HEK293 (cell line): ENCODE measurements at regions not wholly inside any gene's neighbourhood (a gene's known extent, or its start where the extent isn't known, plus 50 kb on each side); places are given as distances from the start of the nearest gene placed in this dataset.

ENCODE experiments used
- BCL6B ChIP-seq: fragments of 450-650 bp; formaldehyde crosslinking; IDR thresholded peaks from 2 replicates; pipeline ENCODE4 v1.5.1; 2017; ENCODE audit warnings: missing biosample characterization, missing genetic modification characterization
- KLF10 ChIP-seq: fragments of 450-650 bp; IDR thresholded peaks from 2 replicates; pipeline ENCODE4 v1.5.1; 2018; ENCODE audit warnings: missing biosample characterization, mild to moderate bottlenecking, missing genetic modification characterization
- PBX3 ChIP-seq: sonication (generic); formaldehyde crosslinking; IDR thresholded peaks from 2 replicates; pipeline ENCODE4 v1.8.1; 2022; ENCODE audit warnings: mild to moderate bottlenecking, moderate library complexity, missing genetic modification reagents
- WT1 ChIP-seq: fragments of 450-650 bp; formaldehyde crosslinking; IDR thresholded peaks from 2 replicates; pipeline ENCODE4 v1.5.1; 2016; ENCODE audit warnings: missing biosample characterization, missing genetic modification characterization
- ZBTB10 ChIP-seq: fragments of 450-650 bp; formaldehyde crosslinking; IDR thresholded peaks from 2 replicates; pipeline ENCODE4 v1.5.1; 2016; ENCODE audit warnings: missing biosample characterization, missing genetic modification characterization
- ZBTB44 ChIP-seq: fragments of 450-650 bp; IDR thresholded peaks from 2 replicates; pipeline ENCODE4 v1.5.1; 2018; ENCODE audit warnings: missing biosample characterization, mild to moderate bottlenecking, missing genetic modification characterization
- ZBTB8A ChIP-seq: fragments of 450-650 bp; formaldehyde crosslinking; IDR thresholded peaks from 2 replicates; pipeline ENCODE4 v1.5.1; 2016; ENCODE audit warnings: missing biosample characterization, missing genetic modification characterization
- ZIC2 ChIP-seq: fragments of 450-650 bp; formaldehyde crosslinking; IDR thresholded peaks from 2 replicates; pipeline ENCODE4 v1.5.1; 2016; ENCODE audit warnings: missing biosample characterization, missing genetic modification characterization
- ZNF138 ChIP-seq: fragments of 450-650 bp; formaldehyde crosslinking; IDR thresholded peaks from 2 replicates; pipeline ENCODE4 v1.5.1; 2016; ENCODE audit warnings: missing biosample characterization, missing genetic modification characterization, borderline replicate concordance
- ZNF148 ChIP-seq: fragments of 450-650 bp; formaldehyde crosslinking; IDR thresholded peaks from 2 replicates; pipeline ENCODE4 v1.5.0; 2017; ENCODE audit warnings: missing biosample characterization, missing genetic modification characterization, borderline replicate concordance
- ZNF274 ChIP-seq, 2 experiments: fragments of 200-500 bp in 1 of 2; fragments of 450-650 bp in 1 of 2; sonication (Bioruptor generic) in 1 of 2; formaldehyde crosslinking in 1 of 2; IDR thresholded peaks; 2 replicates each; pipeline versions ENCODE4 v1.5.1 to v1.6.1; 2014 to 2016; ENCODE audit warnings: borderline replicate concordance in 1 of 2, inconsistent platforms in 1 of 2, low read length in 1 of 2, missing biosample characterization in 1 of 2, missing genetic modification characterization in 1 of 2
- ZNF350 ChIP-seq: fragments of 450-650 bp; formaldehyde crosslinking; IDR thresholded peaks from 2 replicates; pipeline ENCODE4 v1.5.0; 2017; ENCODE audit warnings: missing biosample characterization, mild to moderate bottlenecking, missing genetic modification characterization
- ZNF488 ChIP-seq: fragments of 450-650 bp; formaldehyde crosslinking; IDR thresholded peaks from 2 replicates; pipeline ENCODE4 v1.5.1; 2016; ENCODE audit warnings: missing biosample characterization, missing genetic modification characterization
- ZNF571 ChIP-seq: fragments of 450-650 bp; formaldehyde crosslinking; IDR thresholded peaks from 2 replicates; pipeline ENCODE4 v1.5.0; 2017; ENCODE audit warnings: missing biosample characterization, missing genetic modification characterization
- ZNF639 ChIP-seq: fragments of 450-650 bp; formaldehyde crosslinking; IDR thresholded peaks from 2 replicates; pipeline ENCODE4 v1.5.1; 2016; ENCODE audit warnings: missing biosample characterization, missing genetic modification characterization
- ZNF660 ChIP-seq: fragments of 450-650 bp; IDR thresholded peaks from 2 replicates; pipeline ENCODE4 v1.5.1; 2018; ENCODE audit warnings: missing biosample characterization, mild to moderate bottlenecking, missing genetic modification characterization
- ZNF707 ChIP-seq: fragments of 450-650 bp; formaldehyde crosslinking; IDR thresholded peaks from 2 replicates; pipeline ENCODE4 v1.5.1; 2016; ENCODE audit warnings: missing biosample characterization, missing genetic modification characterization
- ZNF776 ChIP-seq: fragments of 450-650 bp; formaldehyde crosslinking; IDR thresholded peaks from 2 replicates; pipeline ENCODE4 v1.5.0; 2017; ENCODE audit warnings: missing biosample characterization, missing genetic modification characterization, borderline replicate concordance
- ZNF791 ChIP-seq: fragments of 450-650 bp; formaldehyde crosslinking; IDR thresholded peaks from 2 replicates; pipeline ENCODE4 v1.5.1; 2016; ENCODE audit warnings: missing biosample characterization, missing genetic modification characterization
- ZNF792 ChIP-seq: fragments of 450-650 bp; formaldehyde crosslinking; IDR thresholded peaks from 2 replicates; pipeline ENCODE4 v1.5.1; 2016; ENCODE audit warnings: missing biosample characterization, missing genetic modification characterization
- ZNF843 ChIP-seq: fragments of 450-650 bp; formaldehyde crosslinking; IDR thresholded peaks from 2 replicates; pipeline ENCODE4 v1.5.1; 2016; ENCODE audit warnings: missing biosample characterization, missing genetic modification characterization
- ZSCAN18 ChIP-seq: fragments of 450-650 bp; formaldehyde crosslinking; IDR thresholded peaks from 2 replicates; pipeline ENCODE4 v1.5.1; 2016; ENCODE audit warnings: missing biosample characterization, missing genetic modification characterization
- ZSCAN23 ChIP-seq: fragments of 450-650 bp; formaldehyde crosslinking; IDR thresholded peaks from 2 replicates; pipeline ENCODE4 v1.5.1; 2016; ENCODE audit warnings: missing biosample characterization, missing genetic modification characterization
- ZSCAN4 ChIP-seq: fragments of 450-650 bp; formaldehyde crosslinking; IDR thresholded peaks from 2 replicates; pipeline ENCODE4 v1.5.1; 2017; ENCODE audit warnings: missing biosample characterization, missing genetic modification characterization

GRCh38 chr2:47232738-47233415, 56.6 kb upstream of the CALM2 start (continued):
- TF ChIP-seq ZSCAN18 (tag by site-specific recombination) (no peak), ZSCAN4 (tag by site-specific recombination) (no peak), ZBTB44 (peak; percentile 31; the same call in 1 of the 2 replicates), ZNF707 (tag by site-specific recombination) (no peak), ZNF639 (no peak), PBX3 (CRISPR knock-in tag) (no peak), ZBTB8A (0 out of 2 replicates have a peak, but pooled peaks have one; percentile 24), BCL6B (no peak), ZNF791 (no peak), ZNF660 (tag by site-specific recombination) (no peak), ZNF488 (tag by site-specific recombination) (no peak), ZNF776 (tag by site-specific recombination) (no peak), ZNF792 (tag by site-specific recombination) (no peak), ZNF571 (tag by site-specific recombination) (no peak), ZNF274 (IDR thresholded peaks at IDR 0.05; ENCODE audit: low read length) (no peak), ZNF274 (tag by site-specific recombination; IDR thresholded peaks at IDR 0.05; ENCODE audit: borderline replicate concordance) (no peak), ZSCAN23 (tag by site-specific recombination) (no peak), ZNF843 (tag by site-specific recombination) (no peak), ZNF350 (tag by site-specific recombination) (no peak), ZBTB10 (tag by site-specific recombination) (no peak), ZNF148 (tag by site-specific recombination) (no peak), KLF10 (tag by site-specific recombination) (0 out of 2 replicates have a peak, but pooled peaks have one; percentile 42), ZIC2 (tag by site-specific recombination) (peak; percentile 46), ZNF138 (tag by site-specific recombination) (no peak), WT1 (tag by site-specific recombination) (peak; percentile 56; the same call in 1 of the 2 replicates)
